ENCODE measurements at regions not wholly inside any gene's neighbourhood (a gene's known extent, or its start where the extent isn't known, plus 50 kb on each side); places are given as distances from the start of the nearest gene placed in this dataset.

- DNase-seq = no peak
Measured at GRCh38 chr3:117631781-117632180, 922.2 kb downstream of the TUSC7 start.

- no peak for DNase-seq
Measured at GRCh38 chr3:117632191-117632590, 922.6 kb downstream of the TUSC7 start.

- no peak for DNase-seq
Measured at GRCh38 chr3:117633207-117633606, 923.6 kb downstream of the TUSC7 start.

GRCh38 chr3:117637666-117638065 lies 928.1 kb downstream of the TUSC7 start:
- no peak for DNase-seq

- no peak for DNase-seq
Measured at GRCh38 chr3:117644203-117644602, 934.6 kb downstream of the TUSC7 start.

- DNase-seq = peak; percentile 9
Measured at GRCh38 chr3:117645561-117646242, 936.1 kb downstream of the TUSC7 start.

- no peak for DNase-seq
Measured at GRCh38 chr3:117647435-117647834, 937.9 kb downstream of the TUSC7 start.

GRCh38 chr3:117651246-117651645 lies 941.7 kb downstream of the TUSC7 start:
- DNase-seq = no peak

- DNase-seq = no peak
Measured at GRCh38 chr3:117656391-117656790, 946.8 kb downstream of the TUSC7 start.

GRCh38 chr3:117657278-117657677 lies 947.7 kb downstream of the TUSC7 start:
- DNase-seq = no peak

GRCh38 chr3:117660941-117661817 lies 951.6 kb downstream of the TUSC7 start:
- no peak for DNase-seq

GRCh38 chr3:117661818-117662095 lies 952.2 kb downstream of the TUSC7 start:
- DNase-seq = no peak

- DNase-seq = peak; percentile 73
Measured at GRCh38 chr3:117665296-117665695, 955.7 kb downstream of the TUSC7 start.

GRCh38 chr3:117666325-117666724 lies 956.7 kb downstream of the TUSC7 start:
- DNase-seq = no peak

GRCh38 chr3:117666812-117667211 lies 957.2 kb downstream of the TUSC7 start:
- no peak for DNase-seq

- peak; percentile 19 for DNase-seq
Measured at GRCh38 chr3:117669774-117670173, 960.2 kb downstream of the TUSC7 start.

- no peak for DNase-seq
Measured at GRCh38 chr3:117671722-117672318, 962.2 kb downstream of the TUSC7 start.

- DNase-seq = no peak
Measured at GRCh38 chr3:117674321-117674720, 964.7 kb downstream of the TUSC7 start.

- DNase-seq = no peak
Measured at GRCh38 chr3:117681619-117682018, 972.0 kb downstream of the TUSC7 start.

- DNase-seq = no peak
Measured at GRCh38 chr3:117687096-117687495, 977.5 kb downstream of the TUSC7 start.

- peak; percentile 69 for DNase-seq
Measured at GRCh38 chr3:117688583-117688982, 979.0 kb downstream of the TUSC7 start.

GRCh38 chr3:117691526-117691925 lies 981.9 kb downstream of the TUSC7 start:
- DNase-seq = no peak

GRCh38 chr3:117692416-117692995 lies 982.9 kb downstream of the TUSC7 start:
- no peak for DNase-seq

- no peak for DNase-seq
Measured at GRCh38 chr3:117695321-117695720, 985.7 kb downstream of the TUSC7 start.

All from NCI-H345 (cell line).